ENCODE measurements at regions not wholly inside any gene's neighbourhood (a gene's known extent, or its start where the extent isn't known, plus 50 kb on each side); places are given as distances from the start of the nearest gene placed in this dataset.

DNA sequence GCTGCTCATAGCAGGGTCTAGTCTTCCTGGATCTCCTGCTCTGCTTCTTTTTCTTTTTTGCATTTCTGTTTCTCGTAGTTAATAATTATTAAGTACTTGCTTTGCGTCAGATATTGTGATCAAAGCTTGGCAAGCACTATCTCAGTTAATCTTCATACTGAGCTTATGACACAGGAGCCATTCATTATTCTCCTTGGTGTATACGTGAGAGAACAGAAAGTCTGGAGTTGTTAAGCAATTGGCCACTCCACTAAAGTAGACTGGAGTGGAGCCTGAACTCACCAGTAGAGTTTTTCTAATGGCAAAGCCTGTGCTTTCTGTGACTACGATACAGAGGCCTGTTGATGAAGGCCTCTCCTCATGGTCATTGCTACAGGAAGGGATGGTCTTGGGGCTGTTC is 285.9 kb downstream of the RFC3 start:
- TF ChIP-seq, protein P1, sequence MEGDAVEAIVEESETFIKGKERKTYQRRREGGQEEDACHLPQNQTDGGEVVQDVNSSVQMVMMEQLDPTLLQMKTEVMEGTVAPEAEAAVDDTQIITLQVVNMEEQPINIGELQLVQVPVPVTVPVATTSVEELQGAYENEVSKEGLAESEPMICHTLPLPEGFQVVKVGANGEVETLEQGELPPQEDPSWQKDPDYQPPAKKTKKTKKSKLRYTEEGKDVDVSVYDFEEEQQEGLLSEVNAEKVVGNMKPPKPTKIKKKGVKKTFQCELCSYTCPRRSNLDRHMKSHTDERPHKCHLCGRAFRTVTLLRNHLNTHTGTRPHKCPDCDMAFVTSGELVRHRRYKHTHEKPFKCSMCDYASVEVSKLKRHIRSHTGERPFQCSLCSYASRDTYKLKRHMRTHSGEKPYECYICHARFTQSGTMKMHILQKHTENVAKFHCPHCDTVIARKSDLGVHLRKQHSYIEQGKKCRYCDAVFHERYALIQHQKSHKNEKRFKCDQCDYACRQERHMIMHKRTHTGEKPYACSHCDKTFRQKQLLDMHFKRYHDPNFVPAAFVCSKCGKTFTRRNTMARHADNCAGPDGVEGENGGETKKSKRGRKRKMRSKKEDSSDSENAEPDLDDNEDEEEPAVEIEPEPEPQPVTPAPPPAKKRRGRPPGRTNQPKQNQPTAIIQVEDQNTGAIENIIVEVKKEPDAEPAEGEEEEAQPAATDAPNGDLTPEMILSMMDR (IDR thresholded peaks at IDR 0.05): no peak
- no peak for TF ChIP-seq POLR2A (IDR thresholded peaks at IDR 0.05)

Measured in esophagus squamous epithelium (tissue), 4 donors.